H1 (cell line): ENCODE measurements at regions not wholly inside any gene's neighbourhood (a gene's known extent, or its start where the extent isn't known, plus 50 kb on each side); places are given as distances from the start of the nearest gene placed in this dataset.

ENCODE experiments used
- CTCF ChIA-PET: fragments of 300-600 bp; sonication (Branson Sonifier 250); formaldehyde crosslinking; loops from one replicate; lab custom pipeline; 2021; ENCODE audit not compliant: partially characterized antibody; lab: Charles Lee
- POLR2A ChIA-PET: fragments of 300-600 bp; sonication (Branson Sonifier 250); formaldehyde crosslinking; loops from one replicate; lab custom pipeline; 2021; ENCODE audit warnings: inconsistent platforms; ENCODE audit not compliant: partially characterized antibody; lab: Charles Lee
- DNase-seq, 2 experiments: peaks; one replicate each; pipeline versions ENCODE4 v3.0.0 to v3.0.0-alpha.2; 2010 to 2022; ENCODE audit warnings: low spot score in 2 of 2, low read depth in 1 of 2, mixed read lengths in 1 of 2
- FAIRE-seq: peaks from 2 replicates; lab custom pipeline; 2011; peaks lifted over from hg19 to GRCh38; lab: Jason Lieb, UNC
- H2AFZ ChIP-seq: 2 replicates; pipeline ENCODE4 v1.8.1; 2012; ENCODE audit warnings: low read length, inconsistent platforms
- H2AK5ac ChIP-seq: 2 replicates; pipeline ENCODE4 v1.6.1; 2013; ENCODE audit warnings: low read depth, low read length
- H2BK120ac ChIP-seq: replicated peaks from 2 replicates; pipeline ENCODE3; 2013; ENCODE audit warnings: low read depth, low read length, inconsistent platforms
- H2BK12ac ChIP-seq: 2 replicates; pipeline ENCODE4 v1.6.1; 2013; ENCODE audit warnings: low read depth, low read length
- H2BK15ac ChIP-seq: 2 replicates; pipeline ENCODE4 v1.6.1; 2013; ENCODE audit warnings: low read length
- H2BK20ac ChIP-seq: 2 replicates; pipeline ENCODE4 v1.6.1; 2013; ENCODE audit warnings: low read length
- H2BK5ac ChIP-seq: 2 replicates; pipeline ENCODE4 v1.6.1; 2013; ENCODE audit warnings: low read depth, low read length
- H3K14ac ChIP-seq: 2 replicates; pipeline ENCODE4 v1.6.1; 2013; ENCODE audit warnings: inconsistent platforms; ENCODE audit not compliant: insufficient read length
- H3K18ac ChIP-seq: 2 replicates; pipeline ENCODE4 v1.6.1; 2013; ENCODE audit warnings: low read length; ENCODE audit errors: extremely low read depth
- H3K23ac ChIP-seq: 2 replicates; pipeline ENCODE4 v1.6.1; 2013; ENCODE audit warnings: inconsistent platforms; ENCODE audit not compliant: insufficient read length
- H3K23me2 ChIP-seq: 2 replicates; pipeline ENCODE4 v1.6.1; 2013; ENCODE audit warnings: low read depth, low read length
- H3K27ac ChIP-seq: 2 replicates; pipeline ENCODE4 v1.6.1; 2011; ENCODE audit warnings: low read depth, low read length, inconsistent platforms
- H3K27me3 ChIP-seq, 4 experiments: replicated peaks in 1 of 4; 1 replicate in 1 of 4; 2 replicates in 3 of 4; pipeline versions ENCODE4 v1.6.1 to v1.8.1; 2011 to 2013; ENCODE audit warnings: low read length in 3 of 4, mild to moderate bottlenecking in 3 of 4, inconsistent platforms in 2 of 4, mixed read lengths in 2 of 4, moderate library complexity in 1 of 4; ENCODE audit not compliant: control insufficient read depth in 3 of 4, insufficient read depth in 3 of 4; ENCODE audit errors: extremely low read depth in 1 of 4
- H3K36me3 ChIP-seq, 4 experiments: 2 replicates each; pipeline versions ENCODE4 v1.6.1 to v1.8.1; 2011 to 2013; ENCODE audit warnings: mild to moderate bottlenecking in 4 of 4, low read length in 3 of 4, moderate library complexity in 2 of 4, control low read depth in 1 of 4, inconsistent platforms in 1 of 4; ENCODE audit not compliant: insufficient read depth in 4 of 4, control insufficient read depth in 2 of 4
- H3K4ac ChIP-seq: replicated peaks from 2 replicates; pipeline ENCODE3; 2013; ENCODE audit warnings: low read length, low read depth, mixed read lengths, inconsistent platforms; ENCODE audit not compliant: insufficient read length
- H3K4me1 ChIP-seq, 4 experiments: replicated peaks in 1 of 4; 1 replicate in 1 of 4; 2 replicates in 3 of 4; pipeline versions ENCODE4 v1.6.1 to v1.8.1; 2011 to 2013; ENCODE audit warnings: low read length in 3 of 4, inconsistent platforms in 2 of 4, mixed read lengths in 1 of 4; ENCODE audit not compliant: insufficient read depth in 4 of 4, control insufficient read depth in 3 of 4
- H3K4me2 ChIP-seq, 2 experiments: 2 replicates each; pipeline versions ENCODE4 v1.6.1 to v1.8.1; 2011 to 2013; ENCODE audit warnings: low read depth in 2 of 2, low read length in 2 of 2, control low read depth in 1 of 2, inconsistent platforms in 1 of 2, mild to moderate bottlenecking in 1 of 2; ENCODE audit not compliant: insufficient read depth in 1 of 2
- H3K4me3 ChIP-seq, 4 experiments: fragments of 200-600, 300-600 bp in 1 of 4; sonication (generic), shearing (Covaris generic), sonication (Bioruptor Twin) in 1 of 4; 2 replicates each; pipeline versions ENCODE4 v1.5.1 to v1.8.1; 2011 to 2016; ENCODE audit warnings: low read length in 4 of 4, low read depth in 3 of 4, control low read depth in 2 of 4, inconsistent platforms in 2 of 4, mild to moderate bottlenecking in 2 of 4, mixed read lengths in 1 of 4, moderate library complexity in 1 of 4; ENCODE audit not compliant: insufficient read depth in 2 of 4; ENCODE audit errors: extremely low read depth in 1 of 4
- H3K56ac ChIP-seq: replicated peaks from 2 replicates; pipeline ENCODE3; 2013; ENCODE audit warnings: low read depth, mild to moderate bottlenecking, mixed read lengths, low read length, inconsistent platforms; ENCODE audit not compliant: insufficient read length
- H3K79me1 ChIP-seq: 2 replicates; pipeline ENCODE4 v1.6.1; 2013; ENCODE audit warnings: low read depth, low read length, control low read depth
- H3K79me2 ChIP-seq, 2 experiments: 2 replicates each; pipeline versions ENCODE4 v1.6.1 to v1.8.1; 2012 to 2013; ENCODE audit warnings: low read length in 2 of 2, mild to moderate bottlenecking in 2 of 2, inconsistent platforms in 1 of 2; ENCODE audit not compliant: insufficient read depth in 2 of 2, control insufficient read depth in 1 of 2
- H3K9ac ChIP-seq, 4 experiments: replicated peaks in 1 of 4; 1 replicate in 1 of 4; 2 replicates in 3 of 4; pipeline versions ENCODE4 v1.6.1 to v1.8.1; 2011 to 2013; ENCODE audit warnings: low read depth in 3 of 4, low read length in 3 of 4, control low read depth in 2 of 4, mild to moderate bottlenecking in 2 of 4, moderate library complexity in 2 of 4, inconsistent platforms in 1 of 4; ENCODE audit errors: extremely low read depth in 1 of 4
- H3K9me3 ChIP-seq, 2 experiments: 2 replicates each; pipeline versions ENCODE4 v1.6.1 to v1.8.1; 2012 to 2013; ENCODE audit warnings: mild to moderate bottlenecking in 2 of 2, moderate library complexity in 2 of 2, control low read depth in 1 of 2, inconsistent platforms in 1 of 2, low read depth in 1 of 2, low read length in 1 of 2, mixed read lengths in 1 of 2; ENCODE audit not compliant: insufficient read depth in 2 of 2
- H4K20me1 ChIP-seq, 2 experiments: replicated peaks in 1 of 2; 2 replicates each; pipeline versions ENCODE3 to v1.8.1; 2011 to 2013; ENCODE audit warnings: inconsistent platforms in 2 of 2, low read length in 2 of 2, mild to moderate bottlenecking in 1 of 2; ENCODE audit not compliant: insufficient read depth in 2 of 2, control insufficient read depth in 1 of 2
- H4K5ac ChIP-seq: 2 replicates; pipeline ENCODE4 v1.6.1; 2013; ENCODE audit warnings: low read length, low read depth, mixed read lengths, inconsistent platforms; ENCODE audit not compliant: insufficient read length
- H4K8ac ChIP-seq: 2 replicates; pipeline ENCODE4 v1.8.0; 2013; ENCODE audit warnings: mild to moderate bottlenecking, moderate library complexity, low read length, inconsistent platforms; ENCODE audit not compliant: insufficient read depth; ENCODE audit errors: extremely low read depth
- H4K91ac ChIP-seq: replicated peaks from 2 replicates; pipeline ENCODE3; 2013; ENCODE audit warnings: low read length, mixed read lengths, inconsistent platforms; ENCODE audit not compliant: insufficient read length
- ATF3 ChIP-seq: IDR thresholded peaks from 2 replicates; pipeline ENCODE4 v1.6.1; 2011; ENCODE audit warnings: low read depth, mild to moderate bottlenecking, low read length; ENCODE audit not compliant: insufficient read depth
- BACH1 ChIP-seq: IDR thresholded peaks from 2 replicates; pipeline ENCODE4 v1.6.1; 2012; ENCODE audit warnings: low read length, improper control_type of control experiment
- BCL11A ChIP-seq, 2 experiments: IDR thresholded peaks; one replicate each; pipeline ENCODE4 v1.6.1; 2011; ENCODE audit warnings: low read depth in 2 of 2, low read length in 2 of 2, mild to moderate bottlenecking in 2 of 2
- CEBPB ChIP-seq: IDR thresholded peaks from 2 replicates; pipeline ENCODE4 v1.6.1; 2012; ENCODE audit warnings: low read depth, low read length
- CREB1 ChIP-seq: IDR thresholded peaks from 2 replicates; pipeline ENCODE4 v1.6.1; 2012; ENCODE audit warnings: inconsistent platforms
- EGR1 ChIP-seq: IDR thresholded peaks from 2 replicates; pipeline ENCODE4 v1.6.1; 2011; ENCODE audit warnings: low read depth, low read length, borderline replicate concordance
- EP300 ChIP-seq, 2 experiments: IDR thresholded peaks; 1 replicate in 1 of 2; 2 replicates in 1 of 2; pipeline ENCODE4 v1.6.1; 2011 to 2012; ENCODE audit warnings: low read depth in 2 of 2, low read length in 2 of 2, mild to moderate bottlenecking in 2 of 2, borderline replicate concordance in 1 of 2, inconsistent platforms in 1 of 2, moderate library complexity in 1 of 2
- EZH2 ChIP-seq: fragments of 200-600 bp; sonication (generic); IDR thresholded peaks from 2 replicates; pipeline ENCODE4 v1.7.1; 2012; ENCODE audit warnings: low read depth, mild to moderate bottlenecking, moderate library complexity, low read length, inconsistent platforms; ENCODE audit not compliant: severe bottlenecking
- HDAC2 ChIP-seq, 2 experiments: fragments of 300-600 bp in 1 of 2; sonication (generic) in 1 of 2; IDR thresholded peaks; 2 replicates each; pipeline ENCODE4 v1.6.1; 2011 to 2012; ENCODE audit warnings: low read depth in 2 of 2, low read length in 2 of 2, mild to moderate bottlenecking in 2 of 2, moderate library complexity in 2 of 2, borderline replicate concordance in 1 of 2, inconsistent platforms in 1 of 2
- NRF1 ChIP-seq: IDR thresholded peaks from 2 replicates; pipeline ENCODE4 v1.6.1; 2011; ENCODE audit warnings: mild to moderate bottlenecking, low read depth, low read length, improper control_type of control experiment
- SUZ12 ChIP-seq: fragments of 200-600 bp; sonication (generic); IDR thresholded peaks from 2 replicates; pipeline ENCODE4 v1.6.1; 2012; ENCODE audit warnings: mild to moderate bottlenecking, inconsistent platforms, low read length, moderate library complexity, mixed read lengths
- ZNF274 ChIP-seq: IDR thresholded peaks from 2 replicates; pipeline ENCODE4 v1.7.0; 2012; ENCODE audit warnings: low read length, borderline replicate concordance; ENCODE audit errors: extremely low read depth
- WGBS, 2 experiments: shearing (Covaris generic) in 1 of 2; methylation state at CpG; one replicate each; pipeline versions ENCODE4 v1.1.6 to v1.1.7; 2013 to 2015; ENCODE audit warnings: low lambda C conversion rate in 2 of 2, mixed read lengths in 2 of 2, inconsistent platforms in 1 of 2, low coverage in 1 of 2, missing lambda C conversion rate in 1 of 2; ENCODE audit not compliant: insufficient replicate concordance in 2 of 2, insufficient coverage in 1 of 2, insufficient read length in 1 of 2; ENCODE audit errors: extremely low coverage in 1 of 2, missing lambda C conversion rate in 1 of 2; 5-methylcytosine and 5-hydroxymethylcytosine counted together

GRCh38 chr4:110287130-110287529 lies 88.7 kb upstream of the ELOVL6 start:
- WGBS, 2 experiments, result 92% methylated on average over 2 of the region's 2 CpGs; no CpG with 5 or more reads in 1 of the 2 experiments
- Histone ChIP-seq H4K20me1 (no peaks in the 10 kb centered on the region), H3K79me1 (no peaks in the 10 kb centered on the region), H2BK15ac (no peak overlapping the region), H3K4me2 (no peak overlapping the region), H3K27me3 (no peaks in the 10 kb centered on the region), H3K9me3 (no peaks in the 10 kb centered on the region), H3K23ac (no peak overlapping the region), H3K36me3 (no peaks in the 10 kb centered on the region), H3K56ac (no peak overlapping the region), H3K14ac (no peak overlapping the region), H3K4ac (no peak overlapping the region), H2BK12ac (no peak overlapping the region), H3K79me2 (no peaks in the 10 kb centered on the region), H3K18ac (no peak overlapping the region), H4K8ac (no peak overlapping the region), H2BK20ac (no peak overlapping the region), H4K5ac (no peak overlapping the region), H3K23me2 (no peaks in the 10 kb centered on the region), H4K91ac (no peak overlapping the region), H3K9ac (no peak overlapping the region), H3K4me1 (0 out of 7 replicates have a peak, but pooled peaks cover 0 to 2% (median 0%) of the 10 kb centered on the region in 4 experiments), H3K27ac (no peak overlapping the region), H2AFZ (no peak overlapping the region), H2BK120ac (no peak overlapping the region), H2BK5ac (no peak overlapping the region), H3K4me3 (no peak overlapping the region), H2AK5ac (no peak overlapping the region)
- ChIA-PET CTCF (interaction anchor here (0.6 kb wide), 1 partner anchor 223 kb away, joined by 3 read pairs; no protein-coding TSS in a partner anchor), POLR2A (no interaction called here)
- FAIRE-seq (no peak), DNase-seq (no peak)
- TF ChIP-seq SUZ12 (no peak), ATF3 (no peak), NRF1 (no peak), CREB1 (no peak), EZH2 (no peak), BACH1 (no peak), EP300 (IDR thresholded peaks at IDR 0.05; ENCODE audit: borderline replicate concordance in 1 of 2, low read depth in 2 of 2, low read length in 2 of 2) (no peak), EGR1 (no peak), ZNF274 (no peak), BCL11A (IDR thresholded peaks at IDR 0.05; ENCODE audit: low read depth in 2 of 2, low read length in 2 of 2) (no peak), HDAC2 (IDR thresholded peaks at IDR 0.05; ENCODE audit: borderline replicate concordance in 1 of 2, low read depth in 2 of 2, low read length in 2 of 2) (no peak), CEBPB (no peak)
